Transverse colon (tissue), 4 donors: ENCODE measurements at regions not wholly inside any gene's neighbourhood (a gene's known extent, or its start where the extent isn't known, plus 50 kb on each side); places are given as distances from the start of the nearest gene placed in this dataset.

ENCODE experiments used
- DNase-seq: peaks from one replicate; pipeline ENCODE4 v3.0.0-alpha.2; 2019
- H3K27ac ChIP-seq, 4 donors: fragments of 200-600 bp; sonication (generic); 2 replicates each; pipeline ENCODE4 v1.5.1; 2016 to 2018; ENCODE audit warnings: inconsistent platforms in 4 of 4
- H3K27me3 ChIP-seq: fragments of 200-600 bp; sonication (generic); 2 replicates; pipeline ENCODE4 v1.5.1; 2017; ENCODE audit warnings: inconsistent platforms
- H3K36me3 ChIP-seq, 4 donors: fragments of 200-600 bp; sonication (generic); 2 replicates each; pipeline ENCODE4 v1.5.1; 2017 to 2019; ENCODE audit warnings: inconsistent platforms in 4 of 4
- H3K4me1 ChIP-seq, 4 donors: fragments of 200-600 bp; sonication (generic); 2 replicates each; pipeline ENCODE4 v1.5.1; 2017 to 2020; ENCODE audit warnings: inconsistent platforms in 4 of 4
- H3K4me3 ChIP-seq, 4 donors: fragments of 200-600 bp; sonication (generic); 1 replicate in 1 of 4; 2 replicates in 3 of 4; pipeline versions ENCODE4 v1.5.1 to v1.6.1; 2017 to 2019; ENCODE audit warnings: inconsistent platforms in 4 of 4
- H3K9me3 ChIP-seq, 2 donors: fragments of 200-600 bp; sonication (generic); 2 replicates each; pipeline ENCODE4 v1.5.1; 2017 to 2019; ENCODE audit warnings: inconsistent platforms in 2 of 2
- CTCF ChIP-seq, 5 experiments: fragments of 200-600 bp in 3 of 5; fragments of 450-650 bp in 2 of 5; sonication (generic) in 3 of 5; IDR thresholded peaks; 1 replicate in 2 of 5; 2 replicates in 3 of 5; pipeline ENCODE4 v1.5.1; 2016 to 2017; ENCODE audit warnings: antibody characterized with exemption in 5 of 5, inconsistent platforms in 3 of 5, mild to moderate bottlenecking in 2 of 5, moderate library complexity in 1 of 5
- EP300 ChIP-seq: sonication (generic); formaldehyde crosslinking; IDR thresholded peaks from one replicate; pipeline ENCODE4 v1.6.1; 2017; ENCODE audit warnings: antibody characterized with exemption, low read depth
- POLR2A ChIP-seq: fragments of 450-650 bp; IDR thresholded peaks from one replicate; pipeline ENCODE4 v1.6.1; 2016; ENCODE audit warnings: antibody characterized with exemption, mild to moderate bottlenecking, moderate library complexity
- POLR2AphosphoS5 ChIP-seq, 3 donors: sonication (generic); formaldehyde crosslinking; IDR thresholded peaks; one replicate each; pipeline ENCODE4 v1.6.1; 2016; ENCODE audit warnings: antibody characterized with exemption in 3 of 3
- WGBS, 2 donors: methylation state at CpG; one replicate each; pipeline ENCODE4 v1.1.5; 2018; ENCODE audit warnings: low coverage in 1 of 2; 5-methylcytosine and 5-hydroxymethylcytosine counted together
- in situ Hi-C, 4 donors: fragments of 200-750 bp; cut with MboI; loops; one replicate each; pipeline versions ENCODE4 v1.15.0 to v1.15.1; 2017; ENCODE audit warnings: low sequenced_read_pairs in 3 of 4, low pct_ligation_motif_present in 1 of 4, low pct_unique_long_range_greater_than_20kb in 1 of 4
- intact Hi-C: fragments of 100-400 bp; cut with DNase I; formaldehyde crosslinking; loops from one replicate; pipeline ENCODE4 v1.15.1; 2023; ENCODE audit warnings: low total_unique reads

- 9 to 13% methylated on average over 1 to 3 of the region's 3 CpGs for WGBS, 2 donors
- no peak overlapping the region for H3K4me3 ChIP-seq
- in situ Hi-C loops (no loop called here), intact Hi-C loops (no loop called here)
- H3K9me3 ChIP-seq = no peaks in the 10 kb centered on the region
- TF ChIP-seq EP300 = no peak
- no peak for TF ChIP-seq POLR2A
- TF ChIP-seq CTCF (IDR thresholded peaks at IDR 0.05) = no peak
- no peak for TF ChIP-seq POLR2AphosphoS5 (IDR thresholded peaks at IDR 0.05)
- H3K4me1 ChIP-seq = no peaks in the 10 kb centered on the region
- no peaks in the 10 kb centered on the region for H3K27me3 ChIP-seq
- H3K27ac ChIP-seq = no peak overlapping the region
- no peak for DNase-seq
- H3K36me3 ChIP-seq = no peaks in the 10 kb centered on the region
These were observed 361.5 kb upstream of the FMR1 start for GRCh38 chrX:147550217-147550616.

- no peaks in the 10 kb centered on the region for H3K4me1 ChIP-seq
- no peak overlapping the region for H3K4me3 ChIP-seq
- in situ Hi-C loops (no loop called here), intact Hi-C loops (no loop called here)
- WGBS, 2 donors = 74 to 83% methylated on average over 1 of the region's 1 CpG
- no peak for TF ChIP-seq POLR2AphosphoS5 (IDR thresholded peaks at IDR 0.05)
- TF ChIP-seq POLR2A = no peak
- TF ChIP-seq EP300 = no peak
- TF ChIP-seq CTCF (IDR thresholded peaks at IDR 0.05) = no peak
- DNase-seq = no peak
- H3K9me3 ChIP-seq = no peaks in the 10 kb centered on the region
- no peaks in the 10 kb centered on the region for H3K27me3 ChIP-seq
- no peaks in the 10 kb centered on the region for H3K36me3 ChIP-seq
- no peak overlapping the region for H3K27ac ChIP-seq
These were observed 352.5 kb upstream of the FMR1 start for GRCh38 chrX:147559191-147559590.

GRCh38 chrX:147565237-147565636, 346.5 kb upstream of the FMR1 start:
- Histone ChIP-seq H3K27ac (no peak overlapping the region), H3K27me3 (no peaks in the 10 kb centered on the region), H3K36me3 (no peaks in the 10 kb centered on the region), H3K4me1 (no peaks in the 10 kb centered on the region), H3K9me3 (no peaks in the 10 kb centered on the region), H3K4me3 (no peak overlapping the region)
- intact Hi-C loops (no loop called here), in situ Hi-C loops (no loop called here)
- no peak for DNase-seq
- TF ChIP-seq CTCF (IDR thresholded peaks at IDR 0.05) = no peak
- TF ChIP-seq POLR2A = no peak
- TF ChIP-seq POLR2AphosphoS5 (IDR thresholded peaks at IDR 0.05) = no peak
- no peak for TF ChIP-seq EP300
- 62 to 88% methylated on average over 1 of the region's 1 CpG for WGBS, 2 donors

- Histone ChIP-seq H3K9me3 (no peaks in the 10 kb centered on the region), H3K4me3 (no peak overlapping the region), H3K36me3 (no peaks in the 10 kb centered on the region), H3K27me3 (no peaks in the 10 kb centered on the region), H3K27ac (no peak overlapping the region), H3K4me1 (no peaks in the 10 kb centered on the region)
- in situ Hi-C loops = no loop called here
- TF ChIP-seq POLR2AphosphoS5 (IDR thresholded peaks at IDR 0.05) (no peak), EP300 (no peak), CTCF (IDR thresholded peaks at IDR 0.05) (no peak), POLR2A (no peak)
- no peak for DNase-seq
- 32% methylated on average over 1 of the region's 1 CpG; no CpG with 5 or more reads in 1 of the 2 donors for WGBS, 2 donors
- intact Hi-C loops = no loop called here
These were observed 341.2 kb upstream of the FMR1 start for GRCh38 chrX:147570483-147570882.
